Right atrium auricular region (tissue), 2 donors: ENCODE measurements at regions not wholly inside any gene's neighbourhood (a gene's known extent, or its start where the extent isn't known, plus 50 kb on each side); places are given as distances from the start of the nearest gene placed in this dataset.

Experiments used
- DNase-seq: peaks from one replicate; pipeline ENCODE4 v3.0.0-alpha.2; 2019; ENCODE audit warnings: low spot score
- H3K27ac ChIP-seq, 2 donors: fragments of 200-600 bp; sonication (generic); 1 replicate in 1 of 2; 2 replicates in 1 of 2; pipeline ENCODE4 v1.5.1; 2016 to 2019
- H3K27me3 ChIP-seq, 2 donors: fragments of 200-600 bp; sonication (generic); one replicate each; pipeline versions ENCODE4 v1.5.1 to v1.6.0; 2017 to 2019
- H3K36me3 ChIP-seq: fragments of 200-600 bp; sonication (generic); one replicate; pipeline ENCODE4 v1.5.1; 2016
- H3K4me1 ChIP-seq, 2 donors: fragments of 200-600 bp; sonication (generic); one replicate each; pipeline versions ENCODE4 v1.5.1 to v1.6.0; 2017 to 2019
- H3K4me3 ChIP-seq, 2 donors: fragments of 200-600 bp; sonication (generic); 1 replicate in 1 of 2; 2 replicates in 1 of 2; pipeline ENCODE4 v1.5.1; 2017 to 2019; ENCODE audit warnings: mild to moderate bottlenecking in 1 of 2, moderate library complexity in 1 of 2
- H3K9me3 ChIP-seq, 2 donors: fragments of 200-600 bp; sonication (generic); one replicate each; pipeline ENCODE4 v1.5.1; 2019
- CTCF ChIP-seq, 2 donors: fragments of 200-600 bp; sonication (generic); IDR thresholded peaks; one replicate each; pipeline ENCODE4 v1.5.1; 2019; ENCODE audit warnings: antibody characterized with exemption in 2 of 2

- no peaks in the 10 kb centered on the region for H3K9me3 ChIP-seq
These were observed 518.9 kb upstream of the RAB6C start for GRCh38 chr2:129460299-129461198.

GRCh38 chr2:129462349-129462748 lies 517.1 kb upstream of the RAB6C start:
- H3K4me1 ChIP-seq, result no peaks in the 10 kb centered on the region
- no peak for DNase-seq
- no peaks in the 10 kb centered on the region for H3K36me3 ChIP-seq
- no peak overlapping the region for H3K4me3 ChIP-seq
- no peaks in the 10 kb centered on the region for H3K27me3 ChIP-seq
- H3K9me3 ChIP-seq, result no peaks in the 10 kb centered on the region
- no peak overlapping the region for H3K27ac ChIP-seq
- no peak for TF ChIP-seq CTCF (IDR thresholded peaks at IDR 0.05)

More at GRCh38 chr2:129460299-129461198, 518.9 kb upstream of the RAB6C start:
- Histone ChIP-seq H3K27ac (no peak overlapping the region), H3K4me1 (no peaks in the 10 kb centered on the region), H3K36me3 (no peaks in the 10 kb centered on the region), H3K4me3 (no peak overlapping the region), H3K27me3 (no peaks in the 10 kb centered on the region)
- TF ChIP-seq CTCF (IDR thresholded peaks at IDR 0.05), result no peak
- DNase-seq, result no peak

- Histone ChIP-seq H3K9me3 (no peaks in the 10 kb centered on the region), H3K27ac (no peak overlapping the region), H3K36me3 (no peaks in the 10 kb centered on the region), H3K4me1 (no peaks in the 10 kb centered on the region), H3K27me3 (no peaks in the 10 kb centered on the region), H3K4me3 (no peak overlapping the region)
- DNase-seq, result no peak
- TF ChIP-seq CTCF (IDR thresholded peaks at IDR 0.05), result no peak
These were observed 516.5 kb upstream of the RAB6C start for GRCh38 chr2:129462967-129463366.

- no peak for TF ChIP-seq CTCF (IDR thresholded peaks at IDR 0.05)
These were observed 515.4 kb upstream of the RAB6C start for GRCh38 chr2:129464036-129464435.

GRCh38 chr2:129464631-129465030 lies 514.8 kb upstream of the RAB6C start:
- DNase-seq, result no peak
- Histone ChIP-seq H3K36me3 (no peaks in the 10 kb centered on the region), H3K9me3 (no peaks in the 10 kb centered on the region), H3K27me3 (no peaks in the 10 kb centered on the region), H3K4me3 (no peak overlapping the region), H3K27ac (no peak overlapping the region), H3K4me1 (no peaks in the 10 kb centered on the region)
- TF ChIP-seq CTCF (IDR thresholded peaks at IDR 0.05), result no peak

More at GRCh38 chr2:129464036-129464435, 515.4 kb upstream of the RAB6C start:
- Histone ChIP-seq H3K27ac (no peak overlapping the region), H3K4me1 (no peaks in the 10 kb centered on the region), H3K27me3 (no peaks in the 10 kb centered on the region), H3K4me3 (no peak overlapping the region), H3K36me3 (no peaks in the 10 kb centered on the region), H3K9me3 (no peaks in the 10 kb centered on the region)
- DNase-seq, result no peak
